NCI-H2196 (cell line): ENCODE measurements at regions not wholly inside any gene's neighbourhood (a gene's known extent, or its start where the extent isn't known, plus 50 kb on each side); places are given as distances from the start of the nearest gene placed in this dataset.

Source experiments
- DNase-seq: peaks from one replicate; lab custom pipeline; 2025; ENCODE audit not compliant: unreplicated experiment; lab: John Stamatoyannopoulos, UW

GRCh38 chr10:78527296-78527695 lies 493.6 kb downstream of the RPS24 start:
- no peak for DNase-seq

- DNase-seq, result peak; percentile 69
Measured at GRCh38 chr10:78528749-78529204, 495.1 kb downstream of the RPS24 start.

- DNase-seq, result peak; percentile 53
Measured at GRCh38 chr10:78529262-78529661, 495.6 kb downstream of the RPS24 start.

- DNase-seq, result no peak
Measured at GRCh38 chr10:78531088-78531487, 497.4 kb downstream of the RPS24 start.

GRCh38 chr10:78532480-78533042 lies 498.9 kb downstream of the RPS24 start:
- no peak for DNase-seq

- no peak for DNase-seq
Measured at GRCh38 chr10:78533098-78533497, 499.4 kb downstream of the RPS24 start.

GRCh38 chr10:78533776-78534175 lies 500.1 kb downstream of the RPS24 start:
- DNase-seq, result no peak

GRCh38 chr10:78535716-78536218 lies 502.1 kb downstream of the RPS24 start:
- DNase-seq, result no peak

GRCh38 chr10:78537018-78537417 lies 503.4 kb downstream of the RPS24 start:
- DNase-seq, result no peak

- no peak for DNase-seq
Measured at GRCh38 chr10:78539247-78539766, 505.6 kb downstream of the RPS24 start.

GRCh38 chr10:78540355-78541076 lies 506.9 kb downstream of the RPS24 start:
- peak; percentile 4 for DNase-seq

- DNase-seq, result no peak
Measured at GRCh38 chr10:78541481-78542140, 507.9 kb downstream of the RPS24 start.

- DNase-seq, result no peak
Measured at GRCh38 chr10:78542141-78542489, 508.5 kb downstream of the RPS24 start.

- DNase-seq, result no peak
Measured at GRCh38 chr10:78542521-78542920, 508.9 kb downstream of the RPS24 start.

- DNase-seq, result no peak
Measured at GRCh38 chr10:78543031-78543748, 509.5 kb downstream of the RPS24 start.

GRCh38 chr10:78543749-78544362 lies 510.2 kb downstream of the RPS24 start:
- DNase-seq, result no peak

- DNase-seq, result no peak
Measured at GRCh38 chr10:78544423-78545090, 510.9 kb downstream of the RPS24 start.

GRCh38 chr10:78545756-78546155 lies 512.1 kb downstream of the RPS24 start:
- DNase-seq, result peak; percentile 1

- no peak for DNase-seq
Measured at GRCh38 chr10:78547397-78547796, 513.7 kb downstream of the RPS24 start.

- DNase-seq, result no peak
Measured at GRCh38 chr10:78547905-78548304, 514.2 kb downstream of the RPS24 start.
